WTC11 (cell line): ENCODE measurements at regions not wholly inside any gene's neighbourhood (a gene's known extent, or its start where the extent isn't known, plus 50 kb on each side); places are given as distances from the start of the nearest gene placed in this dataset.

Experiments
- ATAC-seq: fragments of 200-7000 bp; cut with Tn5 transposase; 2 replicates; pipeline ENCODE4 v1.10.0; 2021; ENCODE audit warnings: mild to moderate bottlenecking, moderate library complexity
- CTCF ChIA-PET: fragments of 300-600 bp; sonication (Branson Sonifier 250); formaldehyde crosslinking; loops from one replicate; lab custom pipeline; 2021; ENCODE audit warnings: antibody characterized with exemption; lab: Charles Lee
- POLR2A ChIA-PET: fragments of 350-600 bp; sonication (Branson Sonifier 250); formaldehyde crosslinking; loops from one replicate; lab custom pipeline; 2021; ENCODE audit warnings: antibody characterized with exemption; lab: Charles Lee
- DNase-seq: peaks from one replicate; pipeline ENCODE4 v3.0.0; 2021; ENCODE audit warnings: low spot score
- H3K27ac Mint-ChIP-seq: 2 replicates; pipeline ENCODE4 v1.8.0; 2021; ENCODE audit warnings: mixed read lengths
- H3K27me3 Mint-ChIP-seq: 2 replicates; pipeline ENCODE4 v1.8.0; 2021; ENCODE audit warnings: low read depth, mild to moderate bottlenecking, moderate library complexity, mixed read lengths
- H3K36me3 Mint-ChIP-seq: 2 replicates; pipeline ENCODE4 v1.8.0; 2021; ENCODE audit warnings: mixed read lengths
- H3K4me1 Mint-ChIP-seq: 2 replicates; pipeline ENCODE4 v1.8.0; 2022; ENCODE audit warnings: mixed read lengths
- H3K4me3 Mint-ChIP-seq: 2 replicates; pipeline ENCODE4 v1.8.0; 2021; ENCODE audit warnings: mild to moderate bottlenecking, moderate library complexity, mixed read lengths
- H3K9me3 Mint-ChIP-seq: 2 replicates; pipeline ENCODE4 v1.8.0; 2021; ENCODE audit warnings: mixed read lengths
- ATF1 ChIP-seq: sonication (generic); formaldehyde crosslinking; IDR thresholded peaks from 2 replicates; pipeline ENCODE4 v1.8.1; 2023; ENCODE audit warnings: mild to moderate bottlenecking, moderate library complexity, missing genetic modification reagents
- ATF2 ChIP-seq: sonication (generic); formaldehyde crosslinking; IDR thresholded peaks from 2 replicates; pipeline ENCODE4 v1.8.1; 2022; ENCODE audit warnings: low read depth, missing genetic modification reagents, borderline replicate concordance
- E2F4 ChIP-seq: sonication (generic); formaldehyde crosslinking; IDR thresholded peaks from 2 replicates; pipeline ENCODE4 v1.8.1; 2022; ENCODE audit warnings: low read depth, mild to moderate bottlenecking, moderate library complexity, missing genetic modification reagents, borderline replicate concordance
- ETV6 ChIP-seq: sonication (generic); formaldehyde crosslinking; IDR thresholded peaks from 2 replicates; pipeline ENCODE4 v1.8.1; 2022; ENCODE audit warnings: mild to moderate bottlenecking, missing genetic modification reagents
- HMGXB4 ChIP-seq: sonication (generic); formaldehyde crosslinking; IDR thresholded peaks from 2 replicates; pipeline ENCODE4 v1.8.1; 2023; ENCODE audit warnings: mild to moderate bottlenecking, moderate library complexity, missing genetic modification reagents
- IRF2 ChIP-seq: sonication (generic); formaldehyde crosslinking; IDR thresholded peaks from 2 replicates; pipeline ENCODE4 v1.8.0; 2022; ENCODE audit warnings: low read depth, missing genetic modification reagents, borderline replicate concordance
- NR2C2 ChIP-seq: sonication (generic); formaldehyde crosslinking; IDR thresholded peaks from 2 replicates; pipeline ENCODE4 v1.8.0; 2022; ENCODE audit warnings: mild to moderate bottlenecking, missing genetic modification reagents
- PREB ChIP-seq: sonication (generic); formaldehyde crosslinking; IDR thresholded peaks from 2 replicates; pipeline ENCODE4 v1.8.1; 2022; ENCODE audit warnings: mild to moderate bottlenecking, missing genetic modification reagents, moderate library complexity, borderline replicate concordance
- RELA ChIP-seq: sonication (generic); formaldehyde crosslinking; IDR thresholded peaks from 2 replicates; pipeline ENCODE4 v1.8.1; 2022; ENCODE audit warnings: missing genetic modification reagents, mild to moderate bottlenecking, borderline replicate concordance
- RORB ChIP-seq: fragments of 250-450 bp; sonication (Bioruptor Pico); IDR thresholded peaks from 2 replicates; pipeline ENCODE4 v1.9.0; 2021; ENCODE audit warnings: mild to moderate bottlenecking
- SMAD4 ChIP-seq: sonication (generic); formaldehyde crosslinking; IDR thresholded peaks from 2 replicates; pipeline ENCODE4 v1.8.0; 2022; ENCODE audit warnings: mild to moderate bottlenecking, missing genetic modification reagents
- SP1 ChIP-seq: sonication (generic); formaldehyde crosslinking; conservative IDR thresholded peaks from 2 replicates; pipeline ENCODE4 v1.8.1; 2022; ENCODE audit warnings: missing genetic modification reagents
- ZNF121 ChIP-seq: sonication (generic); formaldehyde crosslinking; IDR thresholded peaks from 2 replicates; pipeline ENCODE4 v1.8.0; 2023; ENCODE audit warnings: missing genetic modification reagents
- ZNF317 ChIP-seq: sonication (generic); formaldehyde crosslinking; IDR thresholded peaks from 2 replicates; pipeline ENCODE4 v1.8.1; 2023; ENCODE audit warnings: low read depth, mild to moderate bottlenecking, moderate library complexity, missing genetic modification reagents, borderline replicate concordance
- ZNF671 ChIP-seq: fragments of 250-450 bp; sonication (Bioruptor Pico); IDR thresholded peaks from 2 replicates; pipeline ENCODE4 v1.8.0; 2021; ENCODE audit warnings: mild to moderate bottlenecking
- TF ChIP-seq, protein P1 (sequence below): sonication (generic); formaldehyde crosslinking; IDR thresholded peaks from 2 replicates; pipeline ENCODE4 v1.8.0; 2023; ENCODE audit warnings: missing genetic modification reagents
- TF ChIP-seq, protein P2 (sequence below): sonication (generic); formaldehyde crosslinking; IDR thresholded peaks from 2 replicates; pipeline ENCODE4 v1.8.1; 2023; ENCODE audit warnings: mild to moderate bottlenecking, missing genetic modification reagents, moderate library complexity
- TF ChIP-seq, protein P3 (sequence below): sonication (generic); formaldehyde crosslinking; IDR thresholded peaks from 2 replicates; pipeline ENCODE4 v1.8.0; 2022; ENCODE audit warnings: mild to moderate bottlenecking, missing genetic modification reagents
- TF ChIP-seq, protein P4 (sequence below): sonication (generic); formaldehyde crosslinking; IDR thresholded peaks from 2 replicates; pipeline ENCODE4 v1.8.1; 2023; ENCODE audit warnings: mild to moderate bottlenecking, missing genetic modification reagents

DNA sequence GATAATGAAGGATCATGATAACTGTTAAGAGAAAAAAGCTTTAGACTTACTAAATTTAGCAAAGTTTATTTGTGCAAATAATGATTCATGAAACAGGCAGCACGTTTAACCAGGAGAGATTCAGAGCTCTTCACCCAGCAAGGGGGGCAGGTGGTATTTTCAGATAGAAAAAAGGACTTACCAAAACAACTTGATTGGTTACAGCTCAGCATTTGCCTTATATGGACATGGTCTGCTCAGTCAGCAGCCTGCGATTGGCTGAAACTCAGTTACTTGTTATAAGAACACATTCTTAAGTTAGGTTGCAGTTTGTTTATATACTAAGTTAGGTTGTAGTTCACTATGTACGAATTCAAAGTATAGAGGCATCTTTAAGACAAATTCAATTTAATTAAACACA is 165.6 kb downstream of the DUSP10 start:
- Mint-ChIP-seq H3K9me3 (peaks cover 26% of the 10 kb centered on the region), H3K36me3 (peaks cover 5% of the 10 kb centered on the region), H3K4me3 (no peak overlapping the region), H3K27me3 (no peaks in the 10 kb centered on the region), H3K4me1 (no peaks in the 10 kb centered on the region), H3K27ac (peak overlapping the region; percentile 9; the same call in 1 of the 2 replicates)
- DNase-seq (no peak), ATAC-seq (peak; percentile 26; the same call in 1 of the 2 replicates)
- ChIA-PET CTCF (no interaction called here), POLR2A (no interaction called here)
- TF ChIP-seq HMGXB4 (CRISPR knock-in tag) (no peak), SMAD4 (CRISPR knock-in tag) (no peak), E2F4 (CRISPR knock-in tag) (no peak), IRF2 (no peak), ZNF121 (CRISPR knock-in tag) (no peak), ATF1 (CRISPR knock-in tag) (no peak), NR2C2 (CRISPR knock-in tag) (no peak), ATF2 (no peak), ZNF671 (no peak), ETV6 (no peak), ZNF317 (CRISPR knock-in tag) (no peak), RORB (CRISPR knock-in tag) (no peak), SP1 (CRISPR knock-in tag) (no peak), PREB (no peak), RELA (no peak)
- TF ChIP-seq, protein P1, sequence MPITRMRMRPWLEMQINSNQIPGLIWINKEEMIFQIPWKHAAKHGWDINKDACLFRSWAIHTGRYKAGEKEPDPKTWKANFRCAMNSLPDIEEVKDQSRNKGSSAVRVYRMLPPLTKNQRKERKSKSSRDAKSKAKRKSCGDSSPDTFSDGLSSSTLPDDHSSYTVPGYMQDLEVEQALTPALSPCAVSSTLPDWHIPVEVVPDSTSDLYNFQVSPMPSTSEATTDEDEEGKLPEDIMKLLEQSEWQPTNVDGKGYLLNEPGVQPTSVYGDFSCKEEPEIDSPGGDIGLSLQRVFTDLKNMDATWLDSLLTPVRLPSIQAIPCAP (CRISPR knock-in tag): no peak
- TF ChIP-seq, protein P2, sequence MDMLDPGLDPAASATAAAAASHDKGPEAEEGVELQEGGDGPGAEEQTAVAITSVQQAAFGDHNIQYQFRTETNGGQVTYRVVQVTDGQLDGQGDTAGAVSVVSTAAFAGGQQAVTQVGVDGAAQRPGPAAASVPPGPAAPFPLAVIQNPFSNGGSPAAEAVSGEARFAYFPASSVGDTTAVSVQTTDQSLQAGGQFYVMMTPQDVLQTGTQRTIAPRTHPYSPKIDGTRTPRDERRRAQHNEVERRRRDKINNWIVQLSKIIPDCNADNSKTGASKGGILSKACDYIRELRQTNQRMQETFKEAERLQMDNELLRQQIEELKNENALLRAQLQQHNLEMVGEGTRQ: no peak
- TF ChIP-seq, protein P3, sequence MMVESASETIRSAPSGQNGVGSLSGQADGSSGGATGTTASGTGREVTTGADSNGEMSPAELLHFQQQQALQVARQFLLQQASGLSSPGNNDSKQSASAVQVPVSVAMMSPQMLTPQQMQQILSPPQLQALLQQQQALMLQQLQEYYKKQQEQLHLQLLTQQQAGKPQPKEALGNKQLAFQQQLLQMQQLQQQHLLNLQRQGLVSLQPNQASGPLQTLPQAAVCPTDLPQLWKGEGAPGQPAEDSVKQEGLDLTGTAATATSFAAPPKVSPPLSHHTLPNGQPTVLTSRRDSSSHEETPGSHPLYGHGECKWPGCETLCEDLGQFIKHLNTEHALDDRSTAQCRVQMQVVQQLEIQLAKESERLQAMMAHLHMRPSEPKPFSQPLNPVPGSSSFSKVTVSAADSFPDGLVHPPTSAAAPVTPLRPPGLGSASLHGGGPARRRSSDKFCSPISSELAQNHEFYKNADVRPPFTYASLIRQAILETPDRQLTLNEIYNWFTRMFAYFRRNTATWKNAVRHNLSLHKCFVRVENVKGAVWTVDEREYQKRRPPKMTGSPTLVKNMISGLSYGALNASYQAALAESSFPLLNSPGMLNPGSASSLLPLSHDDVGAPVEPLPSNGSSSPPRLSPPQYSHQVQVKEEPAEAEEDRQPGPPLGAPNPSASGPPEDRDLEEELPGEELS: no peak
- TF ChIP-seq, protein P4, sequence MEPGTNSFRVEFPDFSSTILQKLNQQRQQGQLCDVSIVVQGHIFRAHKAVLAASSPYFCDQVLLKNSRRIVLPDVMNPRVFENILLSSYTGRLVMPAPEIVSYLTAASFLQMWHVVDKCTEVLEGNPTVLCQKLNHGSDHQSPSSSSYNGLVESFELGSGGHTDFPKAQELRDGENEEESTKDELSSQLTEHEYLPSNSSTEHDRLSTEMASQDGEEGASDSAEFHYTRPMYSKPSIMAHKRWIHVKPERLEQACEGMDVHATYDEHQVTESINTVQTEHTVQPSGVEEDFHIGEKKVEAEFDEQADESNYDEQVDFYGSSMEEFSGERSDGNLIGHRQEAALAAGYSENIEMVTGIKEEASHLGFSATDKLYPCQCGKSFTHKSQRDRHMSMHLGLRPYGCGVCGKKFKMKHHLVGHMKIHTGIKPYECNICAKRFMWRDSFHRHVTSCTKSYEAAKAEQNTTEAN (CRISPR knock-in tag): no peak
